SK-N-SH treated with all-trans-retinoic acid at 6 μM for 48 hours (cell line): ENCODE measurements at regions not wholly inside any gene's neighbourhood (a gene's known extent, or its start where the extent isn't known, plus 50 kb on each side); places are given as distances from the start of the nearest gene placed in this dataset.
A peak's percentile ranks its signal among the peaks of the same experiment; 100 is the strongest.

Experiments
- ATAC-seq: fragments of 200-7000 bp; cut with Tn5 transposase; 3 replicates; pipeline ENCODE4 v1.9.1; 2020; ENCODE audit warnings: mild to moderate bottlenecking, moderate library complexity
- ARNTL ChIP-seq: fragments of 450-650 bp; formaldehyde crosslinking; IDR thresholded peaks from 2 replicates; pipeline ENCODE4 v1.5.0; 2020; ENCODE audit warnings: low read depth, mild to moderate bottlenecking, moderate library complexity, borderline replicate concordance
- BACH2 ChIP-seq: fragments of 250-450 bp; sonication (Bioruptor Pico); IDR thresholded peaks from 2 replicates; pipeline ENCODE4 v1.9.0; 2021; ENCODE audit warnings: mild to moderate bottlenecking, borderline replicate concordance
- CSDC2 ChIP-seq: fragments of 250-450 bp; sonication (Bioruptor Pico); IDR thresholded peaks from 2 replicates; pipeline ENCODE4 v1.5.0; 2020; ENCODE audit warnings: mild to moderate bottlenecking, moderate library complexity
- CSRNP3 ChIP-seq: fragments of 250-450 bp; sonication (Bioruptor Pico); IDR thresholded peaks from 2 replicates; pipeline ENCODE4 v1.5.1; 2021; ENCODE audit warnings: mild to moderate bottlenecking, moderate library complexity
- ESRRG ChIP-seq: fragments of 250-450 bp; sonication (Bioruptor Pico); IDR thresholded peaks from 2 replicates; pipeline ENCODE4 v1.6.1; 2021; ENCODE audit warnings: mild to moderate bottlenecking
- GLIS3 ChIP-seq: fragments of 250-450 bp; sonication (Bioruptor Pico); IDR thresholded peaks from 2 replicates; pipeline ENCODE4 v1.5.0; 2020; ENCODE audit warnings: mild to moderate bottlenecking, moderate library complexity
- ISL1 ChIP-seq: fragments of 250-450 bp; sonication (Bioruptor Pico); IDR thresholded peaks from 2 replicates; pipeline ENCODE4 v2.1.2; 2022; ENCODE audit warnings: mild to moderate bottlenecking, moderate library complexity
- OSR1 ChIP-seq: fragments of 250-450 bp; sonication (Bioruptor Pico); IDR thresholded peaks from 2 replicates; pipeline ENCODE4 v1.8.0; 2022; ENCODE audit warnings: moderate library complexity, mild to moderate bottlenecking, inconsistent platforms
- PATZ1 ChIP-seq: fragments of 250-450 bp; sonication (Bioruptor Pico); IDR thresholded peaks from 2 replicates; pipeline ENCODE4 v1.8.0; 2020; ENCODE audit warnings: mild to moderate bottlenecking, moderate library complexity, borderline replicate concordance
- PPARA ChIP-seq: fragments of 250-450 bp; sonication (Bioruptor Pico); IDR thresholded peaks from 2 replicates; pipeline ENCODE4 v1.5.0; 2020; ENCODE audit warnings: mild to moderate bottlenecking, borderline replicate concordance
- RARB ChIP-seq: fragments of 250-450 bp; sonication (Bioruptor Pico); IDR thresholded peaks from 2 replicates; pipeline ENCODE4 v1.8.0; 2021; ENCODE audit warnings: mild to moderate bottlenecking, moderate library complexity
- SNAI2 ChIP-seq: fragments of 250-450 bp; sonication (Bioruptor Pico); IDR thresholded peaks from 2 replicates; pipeline ENCODE4 v1.5.0; 2020; ENCODE audit warnings: mild to moderate bottlenecking, moderate library complexity
- TCF4 ChIP-seq: fragments of 250-450 bp; sonication (Bioruptor Pico); IDR thresholded peaks from 2 replicates; pipeline ENCODE4 v1.8.0; 2021; ENCODE audit warnings: mild to moderate bottlenecking, moderate library complexity, borderline replicate concordance
- TOX ChIP-seq: fragments of 250-450 bp; sonication (Bioruptor Pico); IDR thresholded peaks from 2 replicates; pipeline ENCODE4 v1.8.0; 2021; ENCODE audit warnings: mild to moderate bottlenecking, moderate library complexity, borderline replicate concordance
- ZC3H10 ChIP-seq: fragments of 250-450 bp; sonication (Bioruptor Pico); IDR thresholded peaks from 2 replicates; pipeline ENCODE4 v1.5.1; 2021; ENCODE audit warnings: mild to moderate bottlenecking, moderate library complexity
- ZFP3 ChIP-seq: fragments of 250-450 bp; sonication (Bioruptor Pico); IDR thresholded peaks from 2 replicates; pipeline ENCODE4 v1.5.0; 2020; ENCODE audit warnings: mild to moderate bottlenecking, moderate library complexity
- ZFP30 ChIP-seq: fragments of 450-650 bp; formaldehyde crosslinking; IDR thresholded peaks from 2 replicates; pipeline ENCODE4 v1.5.0; 2022; ENCODE audit warnings: mild to moderate bottlenecking, moderate library complexity
- ZNF565 ChIP-seq: fragments of 450-650 bp; formaldehyde crosslinking; conservative IDR thresholded peaks from 2 replicates; pipeline ENCODE4 v1.5.0; 2020; ENCODE audit warnings: low read depth, mild to moderate bottlenecking, moderate library complexity
- ZNF70 ChIP-seq: fragments of 450-650 bp; formaldehyde crosslinking; IDR thresholded peaks from 2 replicates; pipeline ENCODE4 v1.5.0; 2020; ENCODE audit warnings: mild to moderate bottlenecking, moderate library complexity
- ZNF8 ChIP-seq: fragments of 450-650 bp; formaldehyde crosslinking; IDR thresholded peaks from 2 replicates; pipeline ENCODE4 v1.5.0; 2020; ENCODE audit warnings: mild to moderate bottlenecking, moderate library complexity
- TF ChIP-seq, protein P1 (sequence below): fragments of 250-450 bp; sonication (Bioruptor Pico); IDR thresholded peaks from 2 replicates; pipeline ENCODE4 v1.5.0; 2020; ENCODE audit warnings: mild to moderate bottlenecking, moderate library complexity
- TF ChIP-seq, protein P2 (sequence below): fragments of 250-450 bp; sonication (Bioruptor Pico); IDR thresholded peaks from 2 replicates; pipeline ENCODE4 v1.8.0; 2021; ENCODE audit warnings: low read depth, mild to moderate bottlenecking, moderate library complexity, borderline replicate concordance

- TF ChIP-seq ZFP30 (no peak), ZNF565 (CRISPR knock-in tag) (no peak), ESRRG (CRISPR knock-in tag) (no peak), CSDC2 (CRISPR knock-in tag) (no peak), RARB (CRISPR knock-in tag) (no peak), ZC3H10 (CRISPR knock-in tag) (no peak), TCF4 (no peak)
- TF ChIP-seq, protein P1, sequence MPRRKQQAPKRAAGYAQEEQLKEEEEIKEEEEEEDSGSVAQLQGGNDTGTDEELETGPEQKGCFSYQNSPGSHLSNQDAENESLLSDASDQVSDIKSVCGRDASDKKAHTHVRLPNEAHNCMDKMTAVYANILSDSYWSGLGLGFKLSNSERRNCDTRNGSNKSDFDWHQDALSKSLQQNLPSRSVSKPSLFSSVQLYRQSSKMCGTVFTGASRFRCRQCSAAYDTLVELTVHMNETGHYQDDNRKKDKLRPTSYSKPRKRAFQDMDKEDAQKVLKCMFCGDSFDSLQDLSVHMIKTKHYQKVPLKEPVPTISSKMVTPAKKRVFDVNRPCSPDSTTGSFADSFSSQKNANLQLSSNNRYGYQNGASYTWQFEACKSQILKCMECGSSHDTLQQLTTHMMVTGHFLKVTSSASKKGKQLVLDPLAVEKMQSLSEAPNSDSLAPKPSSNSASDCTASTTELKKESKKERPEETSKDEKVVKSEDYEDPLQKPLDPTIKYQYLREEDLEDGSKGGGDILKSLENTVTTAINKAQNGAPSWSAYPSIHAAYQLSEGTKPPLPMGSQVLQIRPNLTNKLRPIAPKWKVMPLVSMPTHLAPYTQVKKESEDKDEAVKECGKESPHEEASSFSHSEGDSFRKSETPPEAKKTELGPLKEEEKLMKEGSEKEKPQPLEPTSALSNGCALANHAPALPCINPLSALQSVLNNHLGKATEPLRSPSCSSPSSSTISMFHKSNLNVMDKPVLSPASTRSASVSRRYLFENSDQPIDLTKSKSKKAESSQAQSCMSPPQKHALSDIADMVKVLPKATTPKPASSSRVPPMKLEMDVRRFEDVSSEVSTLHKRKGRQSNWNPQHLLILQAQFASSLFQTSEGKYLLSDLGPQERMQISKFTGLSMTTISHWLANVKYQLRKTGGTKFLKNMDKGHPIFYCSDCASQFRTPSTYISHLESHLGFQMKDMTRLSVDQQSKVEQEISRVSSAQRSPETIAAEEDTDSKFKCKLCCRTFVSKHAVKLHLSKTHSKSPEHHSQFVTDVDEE = no peak
- TF ChIP-seq, all 23 proteins: peak for 0
- no peak for ATAC-seq
These were observed 218.8 kb upstream of the CAMK1G start for GRCh38 chr1:209364716-209365115.

DNA sequence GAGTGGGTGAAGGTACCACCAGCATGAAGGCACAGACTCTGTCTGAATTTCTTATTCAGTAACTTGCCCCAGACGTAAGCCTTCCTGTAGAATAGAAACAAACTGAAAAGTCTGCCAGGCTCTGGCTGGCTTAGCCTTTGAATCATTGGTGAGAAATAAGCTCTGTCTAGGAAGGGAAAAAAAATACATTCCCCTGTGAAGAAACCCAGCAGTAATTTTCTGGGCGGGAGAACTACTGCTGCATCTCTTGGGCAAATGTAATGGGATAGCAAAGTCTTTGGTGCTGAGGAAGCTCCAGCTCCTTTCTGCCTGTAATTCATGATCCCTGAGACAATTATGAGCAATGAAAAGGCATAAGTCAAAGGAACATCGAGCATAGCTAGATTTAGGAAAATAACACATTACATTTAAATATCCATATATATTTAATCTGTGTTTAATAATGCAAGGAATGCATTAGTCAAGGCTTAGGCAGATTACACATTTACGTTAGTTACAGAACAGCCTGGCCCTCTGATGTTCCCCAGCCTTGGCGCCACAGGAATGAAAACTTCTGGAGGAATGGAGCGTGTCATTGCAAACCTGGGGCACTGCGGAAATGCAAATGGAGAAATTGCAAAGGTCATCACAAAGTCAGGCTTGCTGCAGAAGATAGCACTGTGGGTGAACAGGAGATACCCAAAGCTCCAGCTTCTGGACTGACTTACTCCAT, 216.3 kb upstream of the CAMK1G start:
- no peak for TF ChIP-seq ZNF8 (CRISPR knock-in tag)
- no peak for TF ChIP-seq ARNTL (CRISPR knock-in tag)
- TF ChIP-seq RARB (CRISPR knock-in tag) = no peak
- no peak for TF ChIP-seq ESRRG (CRISPR knock-in tag)
- TF ChIP-seq PPARA (CRISPR knock-in tag) = no peak
- TF ChIP-seq GLIS3 (CRISPR knock-in tag) = no peak
- TF ChIP-seq, protein P1 = no peak
- TF ChIP-seq, protein P2, sequence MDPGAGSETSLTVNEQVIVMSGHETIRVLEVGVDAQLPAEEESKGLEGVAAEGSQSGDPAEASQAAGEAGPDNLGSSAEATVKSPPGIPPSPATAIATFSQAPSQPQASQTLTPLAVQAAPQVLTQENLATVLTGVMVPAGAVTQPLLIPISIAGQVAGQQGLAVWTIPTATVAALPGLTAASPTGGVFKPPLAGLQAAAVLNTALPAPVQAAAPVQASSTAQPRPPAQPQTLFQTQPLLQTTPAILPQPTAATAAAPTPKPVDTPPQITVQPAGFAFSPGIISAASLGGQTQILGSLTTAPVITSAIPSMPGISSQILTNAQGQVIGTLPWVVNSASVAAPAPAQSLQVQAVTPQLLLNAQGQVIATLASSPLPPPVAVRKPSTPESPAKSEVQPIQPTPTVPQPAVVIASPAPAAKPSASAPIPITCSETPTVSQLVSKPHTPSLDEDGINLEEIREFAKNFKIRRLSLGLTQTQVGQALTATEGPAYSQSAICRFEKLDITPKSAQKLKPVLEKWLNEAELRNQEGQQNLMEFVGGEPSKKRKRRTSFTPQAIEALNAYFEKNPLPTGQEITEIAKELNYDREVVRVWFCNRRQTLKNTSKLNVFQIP (CRISPR knock-in tag) = no peak
- no peak for TF ChIP-seq PATZ1 (CRISPR knock-in tag)
- no peak for TF ChIP-seq SNAI2 (CRISPR knock-in tag)
- TF ChIP-seq CSRNP3 (CRISPR knock-in tag) = no peak
- peak; percentile 71 for ATAC-seq

GRCh38 chr1:209368864-209369598, 214.5 kb upstream of the CAMK1G start:
- TF ChIP-seq TOX (CRISPR knock-in tag) (peak; percentile 8; the same call in 1 of the 2 replicates), CSDC2 (CRISPR knock-in tag) (no peak), PPARA (CRISPR knock-in tag) (no peak), ISL1 (CRISPR knock-in tag) (no peak), TCF4 (no peak), ZNF8 (CRISPR knock-in tag) (no peak), OSR1 (CRISPR knock-in tag) (no peak), ARNTL (CRISPR knock-in tag) (no peak), ESRRG (CRISPR knock-in tag) (no peak), GLIS3 (CRISPR knock-in tag) (no peak), ZC3H10 (CRISPR knock-in tag) (no peak), ZNF70 (CRISPR knock-in tag) (no peak), BACH2 (CRISPR knock-in tag) (no peak), PATZ1 (CRISPR knock-in tag) (no peak), ZFP3 (CRISPR knock-in tag) (no peak), RARB (CRISPR knock-in tag) (peak; percentile 48; the same call in 1 of the 2 replicates), ZNF565 (CRISPR knock-in tag) (no peak)
- peak; percentile 82 for ATAC-seq
